Medulla oblongata (tissue), 1 donor: ENCODE measurements at regions not wholly inside any gene's neighbourhood (a gene's known extent, or its start where the extent isn't known, plus 50 kb on each side); places are given as distances from the start of the nearest gene placed in this dataset.
A peak's percentile ranks its signal among the peaks of the same experiment; 100 is the strongest.

Experiments used
- DNase-seq: peaks from one replicate; pipeline ENCODE4 v3.0.0-alpha.2; 2015; ENCODE audit errors: extremely low spot score

DNA sequence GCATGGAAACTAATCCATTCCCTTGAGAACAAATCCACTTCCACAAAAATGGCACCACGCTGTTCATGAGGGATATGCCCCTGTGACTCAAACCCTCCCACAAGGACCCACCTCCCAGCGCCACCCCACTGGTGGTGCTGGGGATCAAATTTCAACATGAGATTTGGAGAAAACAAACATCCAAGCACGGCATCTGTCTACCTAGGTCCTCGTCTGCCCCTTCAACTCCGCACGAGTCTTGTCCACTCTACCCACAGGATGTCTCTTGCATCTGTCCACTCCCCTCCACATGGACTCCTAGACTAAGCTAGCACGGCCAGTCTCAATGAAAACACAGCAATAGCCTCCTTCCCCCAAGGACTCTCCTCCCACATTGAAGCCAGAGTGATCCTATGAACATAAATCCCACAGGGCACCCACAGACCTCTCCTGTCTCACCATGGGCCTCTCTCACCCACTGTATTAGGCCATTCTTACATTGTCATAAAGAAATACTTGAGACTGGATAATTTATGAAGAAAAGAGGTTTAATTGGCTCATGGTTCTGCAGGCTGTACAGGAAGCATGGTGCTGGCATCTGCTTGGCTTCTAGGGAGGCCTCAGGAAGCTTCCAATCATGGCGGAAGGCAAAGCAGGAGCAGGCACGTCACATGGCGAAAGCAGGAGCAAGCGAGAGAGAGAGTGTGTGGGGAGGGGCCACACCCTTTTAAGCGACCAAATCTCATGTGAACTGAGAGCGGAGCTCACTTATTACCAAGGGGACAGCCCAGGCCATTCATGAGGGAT is 101.4 kb downstream of the TOMM20 start:
- DNase-seq, result no peak

GRCh38 chr1:235025422-235025984 is 103.1 kb downstream of the TOMM20 start:
- no peak for DNase-seq

GRCh38 chr1:235024711-235025421 is 103.8 kb downstream of the TOMM20 start:
- peak; percentile 33 for DNase-seq

- DNase-seq, result no peak
Measured at GRCh38 chr1:235023711-235024439, 104.8 kb downstream of the TOMM20 start.

- no peak for DNase-seq
Measured at GRCh38 chr1:235022981-235023710, 105.5 kb downstream of the TOMM20 start.

DNA sequence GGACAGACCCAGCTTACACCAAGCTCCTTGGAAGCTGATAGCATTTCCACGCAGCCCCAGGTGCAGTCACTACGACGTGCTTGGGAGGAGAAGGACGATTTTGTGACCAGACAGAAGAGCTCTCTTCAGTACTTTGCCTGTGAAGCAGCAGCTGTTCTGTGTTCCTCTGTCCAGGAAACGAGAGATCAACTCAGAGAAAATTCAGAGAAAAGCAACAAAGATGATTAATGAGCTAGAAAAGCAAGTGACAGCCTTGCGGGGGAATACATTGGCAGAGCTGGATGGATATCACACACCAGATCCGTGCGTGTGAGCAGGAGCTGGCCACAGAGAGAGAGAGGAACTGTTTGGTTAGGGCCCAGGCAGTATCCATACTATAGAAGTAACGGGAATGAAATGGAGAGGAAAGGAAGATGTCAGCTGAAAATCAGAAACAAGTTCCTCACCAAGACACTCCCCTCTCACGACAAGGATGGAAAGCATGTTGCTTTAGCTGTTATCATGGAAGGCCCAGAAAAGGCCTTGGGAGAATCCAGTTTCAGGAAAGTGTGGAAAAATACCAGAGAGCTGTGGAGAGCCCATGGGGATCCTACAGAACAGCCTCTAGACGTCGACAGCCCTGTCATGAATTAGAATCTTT is 106.2 kb downstream of the TOMM20 start:
- no peak for DNase-seq

DNA sequence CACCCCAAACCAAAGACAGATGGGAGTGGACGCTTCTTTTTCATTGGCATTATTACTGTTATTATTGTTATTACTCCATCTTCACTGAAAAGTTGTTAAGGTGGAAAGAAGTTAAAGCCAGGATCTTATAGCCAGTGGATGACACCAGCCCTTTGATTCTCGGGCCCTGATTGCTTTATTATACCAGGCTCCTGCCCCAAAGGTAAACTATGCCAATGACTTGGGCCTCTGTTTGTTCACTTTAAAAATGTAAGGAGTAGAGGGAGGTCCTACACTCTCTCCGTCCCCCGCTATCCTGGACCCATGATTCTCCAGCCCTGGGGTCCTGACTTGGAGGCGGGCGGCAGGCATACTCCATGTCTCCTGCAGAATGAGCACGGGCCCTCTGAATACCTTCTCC is 106.8 kb downstream of the TOMM20 start:
- no peak for DNase-seq

DNA sequence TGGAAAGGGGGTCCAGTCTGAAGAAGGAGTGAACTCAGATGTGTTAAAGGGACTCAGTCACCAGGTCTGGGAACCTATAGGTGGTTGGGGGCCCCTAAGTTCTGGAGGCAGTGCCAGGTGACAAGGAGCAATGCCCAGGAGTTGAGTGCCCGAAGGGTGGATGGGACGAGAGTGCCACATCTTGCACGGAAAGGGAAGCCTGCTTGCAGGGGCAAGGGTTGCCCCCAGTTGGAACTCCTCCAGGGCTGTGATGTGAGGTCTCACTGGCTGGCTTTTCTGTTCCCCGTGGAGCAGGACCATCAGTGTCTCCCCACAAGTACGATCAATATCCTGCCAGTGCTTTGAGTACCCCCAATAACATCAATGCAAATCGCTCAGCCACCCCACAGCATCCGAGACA is 107.3 kb downstream of the TOMM20 start:
- DNase-seq, result no peak

GRCh38 chr1:235019961-235020360 is 108.7 kb downstream of the TOMM20 start:
- DNase-seq, result no peak

GRCh38 chr1:235019471-235019870 is 109.2 kb downstream of the TOMM20 start:
- DNase-seq, result no peak

DNA sequence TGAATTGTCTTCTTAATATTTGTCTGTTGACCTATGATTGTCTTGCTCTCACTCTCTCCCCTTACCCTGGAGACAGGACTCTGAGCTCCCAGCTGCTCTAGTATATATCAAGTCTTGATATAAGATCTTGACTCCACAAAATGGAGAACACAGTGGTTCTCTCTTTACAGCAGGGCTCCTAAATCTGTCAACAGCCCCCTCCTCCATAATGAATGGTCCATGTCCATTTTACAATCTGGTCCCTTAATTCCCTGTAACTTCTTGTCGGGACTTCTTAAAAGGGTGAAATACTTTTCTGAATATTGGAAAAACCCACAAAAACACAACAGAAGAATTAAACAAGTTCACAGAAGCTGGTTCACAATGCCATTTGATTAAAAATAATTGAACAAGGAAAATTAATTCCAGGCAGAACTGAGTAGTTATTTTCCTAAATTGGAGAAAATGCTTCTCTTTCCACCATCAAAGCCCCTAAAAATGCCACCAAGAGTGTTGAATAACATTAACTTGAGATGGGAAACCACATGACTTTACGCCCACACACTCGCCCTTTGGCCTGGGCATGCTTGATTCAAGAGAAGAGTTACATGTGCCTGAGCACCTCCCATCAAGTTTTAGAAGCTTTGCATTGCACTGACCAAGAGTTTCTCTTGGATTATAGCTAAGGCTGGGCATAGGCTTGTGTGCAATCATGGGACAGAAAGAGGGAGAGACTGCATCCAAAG is 109.8 kb downstream of the TOMM20 start:
- DNase-seq, result no peak

GRCh38 chr1:235018161-235018560 is 110.5 kb downstream of the TOMM20 start:
- no peak for DNase-seq

GRCh38 chr1:235017719-235018118 is 110.9 kb downstream of the TOMM20 start:
- DNase-seq, result no peak

DNA sequence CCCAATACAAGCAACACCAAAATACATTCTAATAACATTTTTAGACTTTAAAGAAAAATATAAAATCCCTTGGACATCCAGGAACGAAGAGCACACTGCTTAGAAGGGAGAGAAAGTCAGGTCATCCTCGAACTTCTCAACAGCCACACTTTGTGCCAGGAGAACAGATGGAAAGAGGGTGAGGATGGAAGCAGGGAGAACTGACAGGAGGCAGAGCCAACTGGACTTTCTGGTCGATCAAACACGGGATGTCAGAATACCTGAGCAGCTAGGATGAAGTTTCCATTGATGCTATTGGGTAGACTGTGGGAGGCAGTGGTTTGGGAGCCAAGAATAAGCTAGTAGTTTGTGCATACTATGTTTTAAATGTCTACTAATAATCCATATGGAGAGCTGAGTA is 111.4 kb downstream of the TOMM20 start:
- no peak for DNase-seq

DNA sequence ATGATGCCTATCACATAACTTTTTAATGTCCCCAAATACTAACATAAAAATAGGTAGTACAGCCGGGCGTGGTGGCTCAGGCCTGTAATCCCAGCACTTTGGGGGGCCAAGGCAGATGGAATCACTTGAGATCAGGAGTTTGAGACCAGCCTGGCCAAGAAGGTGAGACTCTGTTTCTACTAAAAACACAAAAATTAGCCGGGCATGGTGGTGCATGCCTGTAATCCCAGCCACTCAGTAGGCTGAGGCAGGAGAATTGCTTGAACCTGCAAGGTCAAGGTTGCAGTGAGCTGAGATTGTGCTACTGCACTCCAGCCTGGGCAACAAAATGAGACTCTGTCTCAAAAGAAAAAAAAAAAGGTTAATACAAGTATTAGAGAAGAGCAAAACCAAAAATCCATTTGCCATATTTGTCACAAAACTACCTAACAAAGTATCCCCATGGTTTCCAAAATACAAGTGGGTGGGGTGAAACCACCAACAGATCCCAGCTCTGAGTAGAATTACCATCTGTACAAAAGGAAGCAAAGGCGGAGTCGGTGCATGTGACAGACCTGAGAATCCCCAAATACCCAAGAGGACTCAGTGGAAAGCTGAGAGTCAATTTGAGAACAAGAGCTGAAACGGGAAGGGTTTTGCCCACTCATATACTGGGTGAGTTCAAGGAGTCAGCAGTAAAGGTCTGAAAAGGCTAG is 113.2 kb downstream of the TOMM20 start:
- DNase-seq, result no peak

DNA sequence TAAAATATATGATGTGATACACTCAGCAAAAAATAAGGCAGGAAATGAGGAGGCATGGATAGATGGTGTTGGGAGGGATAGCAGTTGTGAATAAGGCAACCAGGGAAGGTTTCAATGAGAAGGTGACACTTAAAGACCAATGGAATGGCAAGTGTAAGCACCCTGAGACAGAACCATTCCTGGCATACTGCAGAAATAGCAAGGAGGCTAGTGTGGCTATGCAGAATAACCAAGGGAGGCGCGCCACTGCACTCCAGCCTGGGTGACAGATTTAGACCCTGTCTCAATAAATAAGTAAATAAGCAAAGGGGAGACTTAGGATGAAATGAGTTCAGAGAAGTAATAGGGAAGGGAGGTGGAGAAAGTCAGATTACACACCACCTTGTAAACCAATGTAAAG is 113.9 kb downstream of the TOMM20 start:
- DNase-seq, result no peak

- DNase-seq, result peak; percentile 63
Measured at GRCh38 chr1:235013512-235013911, 115.1 kb downstream of the TOMM20 start.

- peak; percentile 61 for DNase-seq
Measured at GRCh38 chr1:235012436-235013210, 116.0 kb downstream of the TOMM20 start.
